GM19372 (cell line): ENCODE measurements at regions not wholly inside any gene's neighbourhood (a gene's known extent, or its start where the extent isn't known, plus 50 kb on each side); places are given as distances from the start of the nearest gene placed in this dataset.
"Not testable (repeated sequence)": the region's sequence is repeated elsewhere in the genome, so short reads cannot be mapped to it uniquely, and the experiment has no call there.

Experiments used
- ATAC-seq: cut with Tn5 transposase; IDR thresholded peaks from one replicate; pipeline ENCODE4 v1.9.1; 2021; ENCODE audit warnings: mild to moderate bottlenecking, low read depth, moderate library complexity; ENCODE audit not compliant: unreplicated experiment

DNA sequence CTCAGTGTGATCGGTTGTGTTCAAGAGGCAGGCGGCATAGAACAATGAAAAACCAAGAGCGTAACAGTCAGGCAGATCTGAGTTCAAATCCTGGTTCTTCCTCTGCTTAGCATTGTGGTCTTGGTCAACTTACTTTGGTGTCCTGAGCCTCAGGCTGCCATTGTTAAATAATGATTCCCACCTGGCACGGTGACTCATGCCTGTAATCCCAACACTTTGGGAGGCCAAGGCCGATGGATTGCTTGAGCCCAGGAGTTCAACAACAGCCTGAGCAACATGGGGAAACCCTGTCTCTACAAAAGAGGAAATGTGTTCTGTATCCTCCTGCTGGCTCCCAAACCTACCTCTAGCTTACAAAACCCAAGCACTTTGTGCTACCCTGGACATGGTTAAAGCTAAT lies 129.0 kb upstream of the STX18 start:
- ATAC-seq: no peak

DNA sequence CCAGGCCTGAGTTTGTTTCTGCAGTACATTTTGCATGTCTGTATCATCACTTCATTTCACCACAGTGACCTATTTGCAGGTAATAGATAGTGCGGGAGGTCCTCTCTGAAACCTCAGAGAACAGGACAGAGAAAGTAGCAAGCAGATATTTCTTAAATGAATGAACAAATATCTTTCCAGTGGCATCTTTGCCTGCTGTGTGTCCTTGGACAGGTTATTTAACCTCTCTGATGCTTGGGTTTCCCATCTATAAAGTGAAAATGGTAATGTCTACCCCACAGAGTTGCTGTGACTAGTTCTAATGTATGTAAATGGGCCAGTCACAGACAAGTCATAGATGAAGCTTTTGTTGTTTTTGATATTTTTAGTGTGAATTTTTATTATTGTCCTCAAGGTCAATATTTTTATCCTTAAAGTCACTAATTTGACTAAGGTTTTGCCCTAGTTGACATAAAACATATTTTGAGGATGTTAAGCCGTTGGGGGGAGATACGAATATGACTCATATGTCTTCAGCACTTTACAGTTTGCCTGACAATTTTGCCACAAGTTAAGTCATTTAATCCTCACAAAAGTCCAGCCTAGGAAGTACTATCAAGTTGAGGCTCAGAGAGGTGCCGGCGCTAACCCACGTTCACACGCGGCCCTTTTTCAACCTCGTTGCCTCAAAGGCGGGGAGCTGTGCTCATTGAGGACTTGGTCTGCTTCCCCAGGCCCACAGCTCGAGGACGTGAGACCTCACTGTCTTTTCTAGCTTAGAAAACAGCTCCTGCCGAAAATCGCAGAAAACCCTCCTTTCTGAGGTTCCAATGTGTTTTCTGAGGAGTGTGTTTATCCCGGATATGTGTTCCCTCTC lies 126.7 kb upstream of the STX18 start:
- ATAC-seq: no peak

DNA sequence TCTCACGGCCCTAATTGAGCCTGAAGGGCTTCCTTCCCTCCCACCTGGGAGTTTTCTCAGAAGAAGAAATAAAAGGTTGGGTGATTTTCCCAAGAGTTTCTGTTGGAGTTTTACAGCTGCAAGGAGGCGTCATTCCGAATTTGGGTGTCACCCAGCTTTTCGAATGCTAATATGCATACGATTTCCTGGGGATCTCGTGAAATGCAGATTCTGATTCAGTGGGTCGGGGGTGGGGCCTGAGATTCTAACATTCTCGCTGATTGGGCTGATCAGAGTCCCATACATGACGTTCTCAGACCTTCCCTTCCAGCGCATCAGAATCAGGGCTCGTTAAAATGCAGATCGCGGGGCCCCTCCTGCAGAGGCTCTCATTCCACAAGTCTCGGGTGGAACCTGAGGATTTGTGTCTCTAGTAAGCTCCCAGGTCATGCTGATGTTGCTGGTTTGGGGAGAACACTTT lies 125.8 kb upstream of the STX18 start:
- ATAC-seq: no peak

DNA sequence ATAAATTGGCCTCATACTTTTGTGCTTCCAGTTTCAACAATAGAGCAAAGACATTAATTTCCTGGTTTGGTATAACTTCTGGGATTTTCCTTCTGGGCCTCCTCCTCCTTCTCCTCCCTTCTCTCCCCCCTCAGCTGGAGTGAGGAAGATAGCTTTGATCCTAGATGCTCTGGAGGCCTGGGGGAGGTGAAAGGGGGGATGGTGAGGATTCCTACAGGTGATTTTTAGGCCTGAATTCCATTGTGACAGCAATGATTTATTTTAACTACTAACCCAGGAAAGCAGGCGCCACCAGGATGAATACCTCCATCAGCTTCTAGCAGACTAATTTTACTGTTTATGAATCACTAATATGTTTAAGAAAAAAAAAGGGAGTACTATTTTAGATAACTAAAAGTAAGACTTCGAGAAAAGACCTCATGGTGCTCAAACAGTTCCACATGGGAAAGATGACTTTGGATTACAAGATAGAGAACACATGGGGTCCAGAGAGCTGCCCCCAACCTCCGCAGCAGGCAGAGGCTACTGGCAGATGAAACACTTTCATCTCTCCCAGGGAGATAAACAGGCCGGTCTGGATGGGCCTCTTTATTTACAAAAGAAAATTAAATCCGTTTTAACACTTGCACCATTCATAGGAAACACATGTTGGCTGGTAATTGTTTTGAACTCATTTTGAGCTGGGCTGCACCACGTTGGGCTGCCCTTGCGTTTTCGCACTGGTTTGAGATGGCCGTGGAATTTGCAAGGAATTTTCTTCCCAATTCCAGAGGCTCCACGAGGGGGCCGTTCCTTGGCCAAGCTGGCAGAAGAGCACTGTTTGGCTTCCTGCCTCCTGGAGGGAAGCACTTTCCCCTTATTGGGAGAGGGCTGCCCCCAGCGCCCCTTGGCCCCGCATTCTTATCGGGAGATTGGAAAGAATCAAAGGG lies 125.1 kb upstream of the STX18 start:
- no peak for ATAC-seq

DNA sequence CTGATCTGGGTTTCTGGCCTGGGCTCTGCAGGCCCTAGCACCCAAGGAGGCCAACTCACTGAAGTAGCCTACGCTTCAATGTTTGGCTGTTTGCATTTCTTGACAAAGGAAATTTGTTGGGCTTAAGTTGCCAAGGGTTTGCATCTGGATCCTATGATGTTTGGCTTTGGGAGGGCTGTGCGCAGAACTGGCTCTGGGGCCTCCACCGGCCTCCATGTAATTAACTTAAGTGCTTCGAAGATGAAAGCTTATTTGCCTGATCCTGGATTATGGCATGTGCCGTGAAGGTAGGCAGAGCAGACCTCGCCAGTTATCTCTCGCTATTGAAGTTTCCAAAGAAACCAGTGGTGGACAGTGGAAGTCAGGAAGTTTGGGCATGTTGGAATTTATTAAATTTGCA lies 124.3 kb upstream of the STX18 start:
- ATAC-seq: no peak

DNA sequence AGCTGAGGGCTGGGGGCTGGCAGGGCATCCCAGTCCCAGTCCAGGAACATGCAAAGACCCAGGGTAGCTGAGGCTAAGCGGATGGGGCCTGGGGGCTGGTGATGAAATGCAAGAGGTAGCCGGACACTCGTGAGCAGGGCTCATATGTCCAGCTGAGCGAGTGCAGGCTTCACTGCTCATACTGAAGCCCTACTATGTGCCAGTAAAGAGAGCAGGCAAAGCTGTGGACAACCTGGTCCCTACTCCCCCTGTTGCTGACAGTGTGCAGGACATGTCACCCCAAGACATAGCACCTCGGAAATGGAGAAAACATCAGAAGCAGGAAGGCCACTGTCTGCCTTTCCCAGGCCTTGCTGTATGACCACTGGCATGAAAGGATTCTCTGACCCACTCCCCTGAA lies 122.4 kb upstream of the STX18 start:
- ATAC-seq: no peak

DNA sequence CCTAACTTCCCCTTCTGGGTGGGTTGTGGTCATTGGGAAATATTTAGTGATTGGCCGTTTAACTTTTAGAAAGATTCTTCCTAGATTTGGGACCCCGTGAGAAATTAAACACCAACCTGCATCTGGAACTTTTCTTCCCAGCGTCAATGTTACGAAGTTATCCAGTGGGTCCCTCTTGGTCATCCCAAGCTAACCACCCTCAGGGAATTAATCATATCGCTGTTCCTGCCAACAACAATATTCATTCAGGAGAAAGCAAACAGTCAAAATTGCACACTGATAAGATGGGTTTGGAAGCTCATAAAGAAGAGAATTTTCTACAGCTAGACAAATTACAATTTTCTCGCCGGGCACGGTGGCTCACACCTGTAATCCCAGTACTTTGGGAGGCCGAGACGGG lies 121.2 kb upstream of the STX18 start:
- no peak for ATAC-seq

DNA sequence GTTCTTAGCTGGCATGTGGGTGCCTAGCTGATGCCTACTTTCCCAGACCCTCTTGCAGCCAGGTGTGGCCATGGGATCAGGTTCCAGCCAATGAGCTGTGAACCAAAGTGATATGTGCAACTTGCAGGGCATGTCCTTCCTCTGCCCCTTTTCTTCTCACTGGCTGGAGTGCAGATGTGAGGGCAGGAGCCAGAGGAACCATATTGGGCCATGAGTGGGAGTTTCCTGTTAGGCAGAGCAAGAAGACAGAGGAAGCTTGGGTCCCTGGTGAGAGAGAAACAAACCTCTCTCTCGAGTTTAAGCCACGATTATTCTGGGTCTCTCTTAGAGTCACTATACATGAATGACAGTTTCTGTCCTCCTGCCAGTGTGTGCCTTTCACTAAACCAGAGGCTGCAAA lies 120.4 kb upstream of the STX18 start:
- no peak for ATAC-seq

DNA sequence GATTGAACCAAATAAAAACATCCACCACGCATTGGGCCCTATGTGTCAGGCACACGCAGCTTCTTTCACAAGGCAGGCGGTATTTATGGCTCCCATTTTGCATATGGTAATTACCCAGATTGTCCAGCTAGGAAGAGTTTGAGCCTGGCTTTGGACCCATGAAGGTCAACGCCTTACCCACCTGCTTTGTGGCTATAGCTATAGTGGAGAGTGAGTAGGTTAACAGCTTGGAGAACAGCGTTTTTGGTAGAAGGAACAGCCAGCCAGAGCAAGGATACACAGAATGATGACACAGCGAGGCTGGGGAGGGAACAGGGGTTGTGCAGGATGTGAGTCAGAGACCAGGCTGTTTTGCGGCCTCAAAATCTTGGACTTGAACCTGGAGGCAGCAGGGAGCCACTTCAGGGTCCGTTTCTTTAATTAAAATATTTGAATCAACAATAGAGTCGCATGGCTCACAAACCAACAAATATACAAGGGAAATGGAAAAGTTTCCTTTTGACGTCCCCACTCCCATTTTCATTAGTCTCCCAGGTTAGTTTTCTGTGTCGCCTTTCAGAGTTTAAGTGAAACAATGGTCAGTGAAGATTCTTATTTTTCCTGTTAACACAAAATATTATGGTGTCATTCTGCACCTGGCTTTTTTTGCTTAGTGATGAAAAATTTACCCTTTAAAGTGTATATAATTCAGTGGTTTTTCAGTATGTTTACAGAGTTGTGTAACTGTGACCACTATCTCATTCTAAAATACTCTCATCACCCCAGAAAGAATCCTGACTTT lies 118.2 kb upstream of the STX18 start:
- no peak for ATAC-seq

DNA sequence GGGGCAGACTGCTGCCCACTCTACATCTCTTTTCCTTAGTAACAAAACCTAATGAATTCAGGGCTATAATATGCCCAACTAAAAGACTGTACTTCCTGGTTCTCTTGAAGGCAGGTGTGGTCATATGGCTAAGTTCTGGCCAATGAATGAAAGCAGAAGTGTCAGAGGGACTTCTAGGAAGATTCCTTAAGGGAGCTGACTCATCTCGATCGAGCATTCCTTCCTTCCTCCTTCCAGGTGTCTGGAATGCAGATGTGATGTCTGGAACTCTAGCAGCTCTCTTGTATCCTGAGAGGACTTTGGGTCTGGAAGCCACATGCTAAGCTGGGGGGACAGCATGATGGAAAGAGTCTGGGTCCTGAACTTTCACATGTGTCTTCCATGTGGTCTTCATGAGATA lies 116.2 kb upstream of the STX18 start:
- ATAC-seq: no peak

DNA sequence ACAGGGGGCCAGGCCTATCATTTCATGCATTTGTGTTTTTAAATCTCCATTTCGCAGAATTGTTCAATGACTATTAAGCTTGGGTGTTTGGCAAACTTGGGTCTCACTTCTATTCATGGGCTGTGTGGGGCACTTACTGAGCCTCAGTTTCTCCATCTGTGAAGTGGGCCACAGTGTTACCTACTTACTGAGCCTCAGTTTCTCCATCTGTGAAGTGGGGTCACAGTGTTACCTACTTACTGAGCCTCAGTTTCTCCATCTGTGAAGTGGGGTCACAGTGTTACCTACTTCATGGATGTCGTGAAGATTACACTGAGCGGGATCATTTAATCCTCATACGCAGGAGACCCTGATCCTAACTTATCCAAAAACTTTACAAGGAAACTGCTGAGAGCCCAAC lies 115.1 kb upstream of the STX18 start:
- ATAC-seq: no peak

DNA sequence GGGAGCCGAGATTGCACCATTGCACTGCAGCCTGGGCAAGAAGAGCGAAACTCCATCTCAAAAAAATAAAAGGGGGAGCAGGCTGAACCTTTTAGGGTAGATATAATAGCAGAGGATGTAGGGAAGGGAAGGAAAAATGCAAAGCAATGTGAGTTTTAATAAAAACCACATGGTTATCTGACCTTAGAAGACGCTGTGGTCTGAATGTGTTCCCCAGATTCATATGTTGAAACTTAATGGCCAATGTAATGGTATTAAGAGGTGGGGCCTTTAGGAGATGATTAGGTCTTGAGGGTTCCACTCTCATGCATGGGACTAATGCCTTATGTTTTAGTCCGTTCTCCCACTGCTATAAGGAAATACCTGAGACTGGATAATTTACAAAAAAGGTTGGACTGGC lies 114.1 kb upstream of the STX18 start:
- ATAC-seq: no peak

DNA sequence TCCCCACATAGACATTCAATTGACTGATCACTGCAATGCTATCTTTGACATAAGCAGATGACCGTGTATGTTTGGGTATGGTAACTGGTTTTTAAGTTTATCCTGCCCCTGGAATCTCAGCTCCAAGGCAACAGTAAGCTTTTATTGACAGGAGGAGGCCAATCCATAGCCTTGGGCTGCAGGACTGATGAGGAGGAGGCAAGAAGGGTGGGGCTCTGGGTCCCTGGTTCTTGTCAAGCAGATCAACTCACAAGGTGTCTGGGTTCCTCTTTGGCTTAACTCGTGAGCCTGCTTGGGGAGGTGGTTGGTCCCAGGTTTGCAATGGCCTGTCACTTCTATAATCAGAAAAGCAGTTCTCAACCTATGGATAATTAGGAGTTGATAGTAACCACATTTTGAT lies 113.2 kb upstream of the STX18 start:
- no peak for ATAC-seq

DNA sequence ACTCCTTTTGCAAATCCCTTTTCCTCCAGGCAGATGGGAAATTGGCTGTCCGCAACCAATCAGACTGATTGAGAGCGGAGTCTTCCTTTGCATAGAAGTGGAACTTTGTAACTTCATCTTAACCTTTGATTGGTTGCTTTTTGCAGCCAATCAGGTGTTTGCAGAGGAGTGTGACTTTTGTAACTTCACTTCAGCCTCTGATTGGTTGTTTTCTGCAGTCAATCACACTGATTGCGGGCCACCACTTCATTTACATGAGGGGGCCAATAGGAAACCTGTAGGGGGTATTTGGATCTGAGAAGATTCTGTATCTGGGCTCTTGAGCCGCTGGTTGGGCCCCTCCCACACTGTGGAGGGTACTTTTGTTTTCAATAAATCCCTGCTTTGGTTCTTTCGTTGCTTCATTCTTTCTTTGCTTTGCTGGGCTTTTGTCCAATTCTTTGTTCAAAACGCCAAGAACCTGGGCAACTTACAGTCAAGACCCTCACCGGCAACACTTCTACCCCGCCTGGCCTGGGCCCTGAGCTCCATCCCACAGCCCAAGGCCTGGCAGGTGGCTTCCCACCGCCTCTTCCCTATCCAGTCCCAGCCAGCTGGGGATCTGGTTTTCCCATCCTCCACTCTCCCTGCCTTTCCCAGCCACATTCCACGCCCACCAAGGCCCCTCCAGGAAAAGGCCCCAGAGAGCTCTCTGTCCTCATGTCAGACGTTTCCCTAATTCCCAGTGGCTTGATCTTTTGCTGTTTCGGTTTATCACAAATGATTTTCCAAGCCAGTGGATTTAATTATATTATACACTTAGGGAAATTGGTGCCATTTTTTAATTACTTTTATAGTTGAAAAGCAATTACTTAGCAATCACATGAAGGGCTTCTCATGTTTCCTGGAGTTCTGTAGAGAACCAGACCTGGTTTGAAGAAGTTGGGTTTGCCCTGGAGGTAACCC lies 110.2 kb upstream of the STX18 start:
- no peak for ATAC-seq

DNA sequence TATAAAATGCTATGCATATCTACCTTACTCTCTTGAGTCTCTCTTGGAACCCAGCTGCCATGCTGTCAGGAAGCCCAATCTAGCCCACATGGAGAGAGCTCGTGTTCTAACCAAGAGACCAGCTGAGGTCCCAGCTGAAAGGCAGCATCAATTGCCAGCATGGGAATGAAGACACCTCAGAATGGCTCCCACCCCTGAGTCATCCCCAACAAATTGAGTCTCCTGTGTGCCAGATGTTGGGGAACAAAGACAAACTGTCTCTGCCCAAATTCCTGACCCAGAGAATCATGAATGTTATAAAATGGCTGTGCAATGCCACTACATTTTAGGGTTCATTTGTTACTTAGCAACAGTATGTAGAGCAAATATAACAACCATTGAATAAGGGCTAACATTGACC lies 105.2 kb upstream of the STX18 start:
- ATAC-seq: no peak

DNA sequence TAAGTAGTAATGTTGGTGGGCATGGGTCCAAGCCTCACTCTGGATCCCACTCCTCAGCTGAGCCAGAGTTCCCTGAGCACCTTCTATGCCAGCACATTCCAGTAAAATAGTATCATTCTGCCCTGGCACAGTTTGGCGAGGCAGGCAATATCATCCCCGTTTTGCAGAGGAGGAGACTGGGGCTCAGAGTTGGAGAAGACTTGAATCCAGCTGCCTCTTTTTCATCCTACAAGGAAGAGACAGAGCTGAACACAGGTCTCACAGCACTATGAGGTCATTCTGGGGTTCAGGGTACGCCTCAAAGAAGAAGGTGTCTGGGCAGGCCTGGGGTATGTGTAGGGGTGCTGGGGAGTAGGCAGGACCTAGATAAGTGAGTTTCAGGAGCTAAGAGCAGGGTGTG lies 103.9 kb upstream of the STX18 start:
- no peak for ATAC-seq

DNA sequence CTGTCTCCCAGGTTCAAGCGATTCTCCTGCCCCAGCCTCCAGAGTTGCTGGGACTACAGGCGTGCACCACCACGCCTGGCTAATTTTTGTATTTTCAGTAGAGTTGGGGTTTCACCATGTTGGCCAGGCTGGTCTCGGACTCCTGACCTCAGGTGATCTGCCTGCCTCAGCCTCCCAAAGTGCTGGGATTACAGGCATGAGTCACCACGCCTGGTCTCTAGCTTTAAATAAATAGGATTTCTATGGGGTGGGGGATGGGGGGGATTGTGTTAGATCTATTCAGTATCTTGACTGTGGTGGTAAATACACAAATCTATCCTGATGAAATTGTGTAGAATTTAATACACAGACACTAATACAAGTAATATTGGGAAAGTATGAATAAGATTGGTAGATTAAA lies 102.4 kb upstream of the STX18 start:
- ATAC-seq: not testable (repeated sequence)

DNA sequence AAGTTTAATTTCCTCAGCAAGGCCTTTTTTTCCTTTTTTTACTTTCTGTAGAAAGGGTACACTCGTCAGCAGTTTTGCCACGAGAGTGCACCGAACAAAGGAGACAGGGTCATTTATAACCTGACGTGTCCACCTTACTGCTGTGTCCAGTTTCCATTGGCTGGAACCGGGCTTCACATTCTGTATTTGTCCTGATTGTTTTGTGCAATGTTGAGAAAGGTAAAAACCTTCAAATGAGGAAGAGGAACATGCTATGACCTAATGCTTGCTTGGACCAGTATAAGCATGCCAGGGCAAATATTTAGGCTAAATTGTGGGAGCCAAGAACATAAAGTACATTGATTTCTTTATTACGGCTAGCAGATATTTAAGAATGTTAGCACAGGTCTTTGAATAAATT lies 101.9 kb upstream of the STX18 start:
- not testable (repeated sequence) for ATAC-seq

DNA sequence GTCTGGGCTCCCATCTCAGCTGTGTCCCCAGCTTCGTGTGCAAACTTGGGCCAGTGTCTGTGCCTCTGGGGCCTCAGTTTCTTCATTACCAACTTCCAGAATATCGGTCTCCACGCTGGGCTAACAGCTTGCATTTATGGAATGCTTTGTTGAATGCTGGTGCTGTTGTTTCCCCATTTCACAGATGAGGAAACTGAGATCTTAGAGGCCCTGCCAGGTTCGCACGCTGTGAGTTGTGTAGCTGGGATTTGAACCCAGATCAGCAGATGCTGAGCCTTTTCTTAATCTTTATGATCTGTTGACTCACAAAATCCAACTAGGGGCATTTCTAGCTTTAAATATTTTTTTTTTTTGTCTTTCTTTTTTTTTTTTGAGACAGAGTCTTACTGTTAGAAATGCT lies 101.5 kb upstream of the STX18 start:
- ATAC-seq: no peak

DNA sequence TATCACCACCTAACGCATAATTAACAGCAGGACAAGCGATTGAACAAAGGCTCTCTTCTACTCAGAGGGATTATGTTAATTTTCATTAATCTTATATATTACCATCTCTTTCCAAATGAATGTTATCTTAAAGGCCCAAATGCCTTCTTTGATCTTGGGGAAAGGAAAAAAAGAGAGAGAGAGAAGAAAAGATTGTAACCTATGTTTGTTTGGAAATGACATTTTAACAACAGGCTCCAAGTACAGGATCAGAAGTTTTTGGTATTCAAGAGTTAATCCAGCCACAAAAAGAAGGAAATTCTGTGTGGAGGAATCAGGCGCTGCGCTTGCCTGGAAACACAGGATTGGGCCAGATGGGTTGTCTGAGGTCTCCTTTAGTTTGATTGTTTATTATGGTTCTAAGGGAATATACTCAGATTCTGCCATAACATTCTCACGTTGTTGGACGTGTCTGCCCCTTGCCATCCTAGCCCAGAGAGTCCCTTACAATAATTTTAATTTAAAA lies 100.7 kb upstream of the STX18 start:
- ATAC-seq: no peak
